ENCODE measurements at regions not wholly inside any gene's neighbourhood (a gene's known extent, or its start where the extent isn't known, plus 50 kb on each side); places are given as distances from the start of the nearest gene placed in this dataset.

GRCh38 chr11:119889728-119890280, 160.8 kb upstream of the NECTIN1 start:
- intact Hi-C loops (cut with micrococcal nuclease): no loop called here
- no peaks in the 10 kb centered on the region for H3K4me1 ChIP-seq (ENCODE audit: control insufficient read depth in 1 of 2, insufficient read depth in 2 of 2, low read length in 2 of 2)
- peaks cover 12 to 31% (median 19%) of the 10 kb centered on the region in 3 donors for H3K27me3 Mint-ChIP-seq (ENCODE audit: low read depth in 3 of 3)
- peaks cover 0 to 2% (median 0%) of the 10 kb centered on the region in 7 donors for H3K9me3 Mint-ChIP-seq
- H3K9ac ChIP-seq (ENCODE audit: insufficient read depth, low read length, poor library complexity, severe bottlenecking): no peak overlapping the region
- no peak overlapping the region for H3K27ac ChIP-seq (ENCODE audit: low read depth in 1 of 2, low read length in 2 of 2)
- no peak overlapping the region for H3K4me3 ChIP-seq (replicated peaks in 1 of 3; ENCODE audit: low read depth in 2 of 3, low read length in 3 of 3)
- no peak overlapping the region for H2AFZ ChIP-seq (ENCODE audit: insufficient read depth, low read depth, low read length, poor library complexity, severe bottlenecking)
- WGBS (ENCODE audit: insufficient coverage): 79% methylated on average over 4 of the region's 4 CpGs
- H3K27me3 ChIP-seq (ENCODE audit: control insufficient read depth in 2 of 2, insufficient read depth in 2 of 2, low read length in 2 of 2): no peaks in the 10 kb centered on the region
- H3K36me3 Mint-ChIP-seq: no peaks in the 10 kb centered on the region
- H3K36me3 ChIP-seq (replicated peaks in 1 of 2; ENCODE audit: control insufficient read depth in 1 of 2, insufficient read depth in 2 of 2, low read length in 2 of 2): no peaks in the 10 kb centered on the region
- H3K4me1 Mint-ChIP-seq: no peaks in the 10 kb centered on the region
- H3K27ac Mint-ChIP-seq: no peak overlapping the region
- H3K4me2 ChIP-seq (replicated peaks; ENCODE audit: extremely low read depth, low read length, poor library complexity, severe bottlenecking): no peak overlapping the region
- no peaks in the 10 kb centered on the region for H3K9me3 ChIP-seq (replicated peaks in 1 of 2; ENCODE audit: control insufficient read depth in 1 of 2, insufficient read depth in 1 of 2, low read length in 2 of 2)
- TF ChIP-seq, protein P1, sequence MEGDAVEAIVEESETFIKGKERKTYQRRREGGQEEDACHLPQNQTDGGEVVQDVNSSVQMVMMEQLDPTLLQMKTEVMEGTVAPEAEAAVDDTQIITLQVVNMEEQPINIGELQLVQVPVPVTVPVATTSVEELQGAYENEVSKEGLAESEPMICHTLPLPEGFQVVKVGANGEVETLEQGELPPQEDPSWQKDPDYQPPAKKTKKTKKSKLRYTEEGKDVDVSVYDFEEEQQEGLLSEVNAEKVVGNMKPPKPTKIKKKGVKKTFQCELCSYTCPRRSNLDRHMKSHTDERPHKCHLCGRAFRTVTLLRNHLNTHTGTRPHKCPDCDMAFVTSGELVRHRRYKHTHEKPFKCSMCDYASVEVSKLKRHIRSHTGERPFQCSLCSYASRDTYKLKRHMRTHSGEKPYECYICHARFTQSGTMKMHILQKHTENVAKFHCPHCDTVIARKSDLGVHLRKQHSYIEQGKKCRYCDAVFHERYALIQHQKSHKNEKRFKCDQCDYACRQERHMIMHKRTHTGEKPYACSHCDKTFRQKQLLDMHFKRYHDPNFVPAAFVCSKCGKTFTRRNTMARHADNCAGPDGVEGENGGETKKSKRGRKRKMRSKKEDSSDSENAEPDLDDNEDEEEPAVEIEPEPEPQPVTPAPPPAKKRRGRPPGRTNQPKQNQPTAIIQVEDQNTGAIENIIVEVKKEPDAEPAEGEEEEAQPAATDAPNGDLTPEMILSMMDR (IDR thresholded peaks at IDR 0.05): no peak
- no peaks in the 10 kb centered on the region for H4K20me1 ChIP-seq (ENCODE audit: insufficient read depth, low read length)
- no peaks in the 10 kb centered on the region for H3K79me2 ChIP-seq (ENCODE audit: insufficient read depth, low read length)
- no peak for DNase-seq
- no peak overlapping the region for H3K4me3 Mint-ChIP-seq

DNA sequence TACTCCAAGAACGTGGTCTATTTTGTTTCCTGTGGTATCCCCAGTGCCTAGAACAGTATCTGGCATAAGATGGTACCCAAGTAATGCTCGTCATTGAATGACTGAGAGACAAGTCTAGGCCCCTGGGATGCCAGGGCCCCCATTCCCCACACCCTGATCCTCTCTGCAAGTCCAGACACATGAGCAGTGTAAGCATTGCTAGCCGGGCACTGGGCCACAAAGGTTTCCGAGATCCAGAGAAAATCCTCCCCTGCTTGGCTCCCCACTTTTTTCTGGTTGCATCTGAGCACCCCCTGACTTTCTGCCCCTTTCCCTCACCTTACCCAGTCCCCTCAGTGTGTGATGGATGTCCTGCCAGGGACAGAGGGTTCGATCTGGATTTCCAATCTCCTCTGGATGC, 160.1 kb upstream of the NECTIN1 start:
- no peaks in the 10 kb centered on the region for H3K79me2 ChIP-seq (ENCODE audit: insufficient read depth, low read length)
- H4K20me1 ChIP-seq (ENCODE audit: insufficient read depth, low read length): no peaks in the 10 kb centered on the region
- no peak for DNase-seq
- no peak overlapping the region for H3K9ac ChIP-seq (ENCODE audit: insufficient read depth, low read length, poor library complexity, severe bottlenecking)
- Mint-ChIP-seq H3K27me3 (ENCODE audit: low read depth in 3 of 3) (peaks cover 12 to 33% (median 20%) of the 10 kb centered on the region in 3 donors), H3K36me3 (no peaks in the 10 kb centered on the region), H3K9me3 (peaks cover 0 to 2% (median 0%) of the 10 kb centered on the region in 7 donors), H3K4me3 (no peak overlapping the region), H3K4me1 (no peaks in the 10 kb centered on the region), H3K27ac (no peak overlapping the region)
- no peaks in the 10 kb centered on the region for H3K36me3 ChIP-seq (replicated peaks in 1 of 2; ENCODE audit: control insufficient read depth in 1 of 2, insufficient read depth in 2 of 2, low read length in 2 of 2)
- H3K4me2 ChIP-seq (replicated peaks; ENCODE audit: extremely low read depth, low read length, poor library complexity, severe bottlenecking): no peak overlapping the region
- no peaks in the 10 kb centered on the region for H3K4me1 ChIP-seq (ENCODE audit: control insufficient read depth in 1 of 2, insufficient read depth in 2 of 2, low read length in 2 of 2)
- no peak overlapping the region for H3K4me3 ChIP-seq (replicated peaks in 1 of 3; ENCODE audit: low read depth in 2 of 3, low read length in 3 of 3)
- TF ChIP-seq, protein P1 (IDR thresholded peaks at IDR 0.05): no peak
- no peaks in the 10 kb centered on the region for H3K9me3 ChIP-seq (replicated peaks in 1 of 2; ENCODE audit: control insufficient read depth in 1 of 2, insufficient read depth in 1 of 2, low read length in 2 of 2)
- H3K27me3 ChIP-seq (ENCODE audit: control insufficient read depth in 2 of 2, insufficient read depth in 2 of 2, low read length in 2 of 2): no peaks in the 10 kb centered on the region
- WGBS (ENCODE audit: insufficient coverage): 90% methylated on average over 4 of the region's 5 CpGs
- intact Hi-C loops (cut with micrococcal nuclease): no loop called here
- H3K27ac ChIP-seq (ENCODE audit: low read depth in 1 of 2, low read length in 2 of 2): no peak overlapping the region
- H2AFZ ChIP-seq (ENCODE audit: insufficient read depth, low read depth, low read length, poor library complexity, severe bottlenecking): no peak overlapping the region
